IMR-90 (cell line): ENCODE measurements at regions not wholly inside any gene's neighbourhood (a gene's known extent, or its start where the extent isn't known, plus 50 kb on each side); places are given as distances from the start of the nearest gene placed in this dataset.

ENCODE experiments used
- ATAC-seq: fragments of 200-7000 bp; cut with Tn5 transposase; 2 replicates; pipeline ENCODE4 v1.9.1; 2020; ENCODE audit warnings: low read depth, mild to moderate bottlenecking, moderate library complexity
- BruUV-seq: library from RNA; stranded (reverse); fragments of 400-500 nt; replicated peaks from 2 replicates; lab custom pipeline; 2021; lab: Mats Ljungman, UMichigan
- CTCF ChIA-PET: fragments of 300-600 bp; formaldehyde crosslinking; extraction: SDS; loops from one replicate; lab custom pipeline; 2021; ENCODE audit warnings: antibody characterized with exemption; lab: Yijun Ruan, JAX
- POLR2A ChIA-PET: fragments of 300-600 bp; sonication (Branson Sonifier 250); formaldehyde crosslinking; loops from one replicate; lab custom pipeline; 2022; ENCODE audit warnings: antibody characterized with exemption; ENCODE audit not compliant: unreplicated experiment; lab: Charles Lee
- DNase-seq: peaks from one replicate; pipeline ENCODE4 v3.0.0; 2013
- H2AFZ ChIP-seq: replicated peaks from 2 replicates; pipeline ENCODE3; 2013; ENCODE audit warnings: low read length, mild to moderate bottlenecking; ENCODE audit not compliant: poor library complexity
- H2AK5ac ChIP-seq: 2 replicates; pipeline ENCODE4 v1.6.1; 2013; ENCODE audit warnings: low read depth, low read length, inconsistent platforms
- H2AK9ac ChIP-seq: replicated peaks from 2 replicates; pipeline ENCODE3; 2013; ENCODE audit warnings: mild to moderate bottlenecking, low read depth, low read length, moderate library complexity; ENCODE audit not compliant: poor library complexity
- H2BK120ac ChIP-seq: 2 replicates; pipeline ENCODE4 v1.6.1; 2013; ENCODE audit warnings: low read depth, low read length, inconsistent platforms
- H2BK15ac ChIP-seq: 3 replicates; pipeline ENCODE4 v1.6.1; 2013; ENCODE audit warnings: low read depth, low read length, inconsistent platforms
- H2BK20ac ChIP-seq: 2 replicates; pipeline ENCODE4 v1.6.1; 2013; ENCODE audit warnings: low read depth, mild to moderate bottlenecking, inconsistent platforms, low read length, moderate library complexity
- H2BK5ac ChIP-seq: 2 replicates; pipeline ENCODE4 v1.6.1; 2013; ENCODE audit warnings: mild to moderate bottlenecking, low read depth, low read length, inconsistent platforms; ENCODE audit not compliant: poor library complexity, severe bottlenecking
- H3K14ac ChIP-seq: replicated peaks from 2 replicates; pipeline ENCODE4 v1.6.1; 2013; ENCODE audit warnings: low read depth, low read length, inconsistent platforms
- H3K18ac ChIP-seq: 2 replicates; pipeline ENCODE4 v1.6.1; 2013; ENCODE audit warnings: low read depth, low read length, control low read depth
- H3K23ac ChIP-seq: 2 replicates; pipeline ENCODE4 v1.6.1; 2013; ENCODE audit warnings: low read depth, low read length, inconsistent platforms
- H3K27ac ChIP-seq: 2 replicates; pipeline ENCODE4 v1.5.1; 2013; ENCODE audit warnings: mild to moderate bottlenecking, control low read depth, low read length; ENCODE audit not compliant: insufficient read depth
- H3K27me3 ChIP-seq: 2 replicates; pipeline ENCODE4 v1.6.1; 2013; ENCODE audit warnings: low read length; ENCODE audit not compliant: control insufficient read depth, insufficient read depth
- H3K36me3 ChIP-seq: 2 replicates; pipeline ENCODE4 v1.6.1; 2013; ENCODE audit warnings: low read length, mixed read lengths; ENCODE audit not compliant: control insufficient read depth, insufficient read depth
- H3K4ac ChIP-seq: 2 replicates; pipeline ENCODE4 v1.6.1; 2013; ENCODE audit warnings: low read depth, low read length, inconsistent platforms
- H3K4me1 ChIP-seq: 2 replicates; pipeline ENCODE4 v1.6.1; 2013; ENCODE audit warnings: low read length, mixed read lengths; ENCODE audit not compliant: control insufficient read depth, insufficient read depth
- H3K4me2 ChIP-seq: 2 replicates; pipeline ENCODE4 v1.6.1; 2013; ENCODE audit warnings: low read depth, mild to moderate bottlenecking, control low read depth, low read length, moderate library complexity
- H3K4me3 ChIP-seq: 2 replicates; pipeline ENCODE4 v1.5.1; 2013; ENCODE audit warnings: low read depth, mild to moderate bottlenecking, control low read depth, low read length, moderate library complexity; ENCODE audit not compliant: insufficient read depth
- H3K56ac ChIP-seq: 2 replicates; pipeline ENCODE4 v1.6.1; 2013; ENCODE audit warnings: low read length, inconsistent platforms; ENCODE audit not compliant: insufficient read depth; ENCODE audit errors: extremely low read depth
- H3K79me1 ChIP-seq, 2 experiments: 2 replicates each; pipeline ENCODE4 v1.6.1; 2013; ENCODE audit warnings: low read length in 2 of 2, inconsistent platforms in 1 of 2, low read depth in 1 of 2
- H3K9ac ChIP-seq: 2 replicates; pipeline ENCODE4 v1.6.1; 2013; ENCODE audit warnings: low read depth, low read length, control low read depth
- H3K9me1 ChIP-seq: 2 replicates; pipeline ENCODE4 v1.6.1; 2013; ENCODE audit warnings: low read length, inconsistent platforms; ENCODE audit not compliant: insufficient read depth
- H3K9me3 ChIP-seq: 2 replicates; pipeline ENCODE4 v1.6.1; 2013; ENCODE audit warnings: low read length; ENCODE audit not compliant: control insufficient read depth, insufficient read depth
- H4K20me1 ChIP-seq: 2 replicates; pipeline ENCODE4 v1.6.1; 2013; ENCODE audit warnings: low read length, inconsistent platforms; ENCODE audit not compliant: insufficient read depth
- H4K5ac ChIP-seq: 2 replicates; pipeline ENCODE4 v1.6.1; 2013; ENCODE audit warnings: mild to moderate bottlenecking, low read depth, low read length, control low read depth
- H4K8ac ChIP-seq, 2 experiments: 2 replicates each; pipeline ENCODE4 v1.6.1; 2013; ENCODE audit warnings: low read depth in 2 of 2, low read length in 2 of 2, control low read depth in 1 of 2, inconsistent platforms in 1 of 2
- H4K91ac ChIP-seq: 2 replicates; pipeline ENCODE4 v1.6.1; 2013; ENCODE audit warnings: low read depth, low read length, inconsistent platforms; ENCODE audit not compliant: insufficient read depth
- BHLHE40 ChIP-seq: fragments of 150-350 bp; IDR thresholded peaks from 2 replicates; pipeline ENCODE4 v1.6.1; 2016; ENCODE audit warnings: mild to moderate bottlenecking, low read depth, low read length
- CTCF ChIP-seq: conservative IDR thresholded peaks from 2 replicates; pipeline ENCODE4 v1.5.1; 2012; ENCODE audit warnings: mild to moderate bottlenecking, low read depth, low read length, improper control_type of control experiment
- FOS ChIP-seq: fragments of 150-350 bp; IDR thresholded peaks from 2 replicates; pipeline ENCODE4 v1.6.1; 2016; ENCODE audit warnings: low read depth, low read length
- MAZ ChIP-seq: IDR thresholded peaks from 2 replicates; pipeline ENCODE4 v1.6.1; 2012; ENCODE audit warnings: low read depth, mild to moderate bottlenecking, low read length, improper control_type of control experiment, moderate library complexity, borderline replicate concordance
- MXI1 ChIP-seq: IDR thresholded peaks from 2 replicates; pipeline ENCODE4 v1.6.1; 2012; ENCODE audit warnings: low read depth, mild to moderate bottlenecking, low read length, moderate library complexity, borderline replicate concordance
- NFE2L2 ChIP-seq: fragments of 150-350 bp; IDR thresholded peaks from 2 replicates; pipeline ENCODE4 v1.6.1; 2016; ENCODE audit warnings: low read depth, mild to moderate bottlenecking, low read length
- POLR2A ChIP-seq: IDR thresholded peaks from 2 replicates; pipeline ENCODE4 v1.6.1; 2012; ENCODE audit warnings: mild to moderate bottlenecking, low read depth, low read length
- RAD21 ChIP-seq: IDR thresholded peaks from 2 replicates; pipeline ENCODE4 v1.6.1; 2012; ENCODE audit warnings: low read length, improper control_type of control experiment
- RCOR1 ChIP-seq: IDR thresholded peaks from 2 replicates; pipeline ENCODE4 v1.6.1; 2012; ENCODE audit warnings: mild to moderate bottlenecking, low read length, improper control_type of control experiment; ENCODE audit not compliant: insufficient replicate concordance
- RFX5 ChIP-seq: IDR thresholded peaks from 2 replicates; pipeline ENCODE4 v1.8.0; 2012; ENCODE audit warnings: low read depth, mild to moderate bottlenecking, low read length, moderate library complexity
- SMC3 ChIP-seq: fragments of 150-350 bp; IDR thresholded peaks from 2 replicates; pipeline ENCODE4 v1.6.1; 2016; ENCODE audit warnings: low read depth, mild to moderate bottlenecking, antibody characterized with exemption, low read length, moderate library complexity
- dilution Hi-C: fragments of 300-500 bp; cut with HindIII; formaldehyde crosslinking; loops from one replicate; pipeline ENCODE4 v1.14.3; 2018; ENCODE audit warnings: low sequenced_read_pairs; ENCODE audit not compliant: unreplicated experiment
- in situ Hi-C: fragments of 300-500 bp; cut with MboI; formaldehyde crosslinking; loops from 3 replicates; pipeline ENCODE4 v1.14.3; 2019; ENCODE audit warnings: low sequenced_read_pairs, inconsistent platforms, mixed read lengths
- intact Hi-C: fragments of 100-400 bp; cut with micrococcal nuclease; formaldehyde crosslinking; loops from 2 replicates; pipeline ENCODE4 v1.10.0; 2022

DNA sequence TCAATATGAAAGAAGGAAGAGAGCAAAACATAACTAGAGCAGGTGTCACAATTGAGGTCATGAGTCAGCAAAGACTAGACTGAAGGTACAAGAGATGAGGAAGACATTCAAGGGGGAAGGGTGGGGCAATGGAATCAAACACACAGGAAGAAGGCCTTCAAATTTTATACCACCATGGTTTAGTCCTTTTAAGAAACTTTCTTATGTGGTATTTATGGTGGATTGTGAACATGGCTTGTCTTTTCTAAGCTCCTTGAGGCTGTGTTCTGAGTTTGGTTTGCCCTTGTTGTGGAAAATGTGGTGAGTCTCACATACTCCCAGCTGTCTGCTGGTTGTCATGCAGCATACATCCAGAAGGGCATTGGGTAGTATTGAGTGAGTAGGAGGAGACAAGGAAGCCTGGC lies 62.1 kb downstream of the NABP1 start:
- Histone ChIP-seq H3K9me1 (no peaks in the 10 kb centered on the region), H4K8ac (no peak overlapping the region), H3K36me3 (no peaks in the 10 kb centered on the region), H3K27ac (no peak overlapping the region), H3K79me1 (no peaks in the 10 kb centered on the region), H3K18ac (no peak overlapping the region), H3K4me1 (no peaks in the 10 kb centered on the region), H2AK5ac (no peak overlapping the region), H2BK15ac (no peak overlapping the region), H2BK120ac (no peak overlapping the region), H3K9me3 (no peaks in the 10 kb centered on the region), H4K20me1 (no peaks in the 10 kb centered on the region), H3K4ac (no peak overlapping the region), H3K23ac (no peak overlapping the region), H3K14ac (no peak overlapping the region), H3K56ac (no peak overlapping the region), H4K91ac (no peak overlapping the region), H4K5ac (no peak overlapping the region), H3K27me3 (peaks cover 5% of the 10 kb centered on the region), H2AK9ac (no peak overlapping the region), H3K9ac (no peak overlapping the region), H3K4me2 (no peak overlapping the region), H3K4me3 (no peak overlapping the region), H2BK20ac (no peak overlapping the region), H2BK5ac (no peak overlapping the region), H2AFZ (no peak overlapping the region)
- no peak for DNase-seq
- BruUV-seq, result no TSS peak
- ChIA-PET POLR2A (no interaction called here), CTCF (no interaction called here)
- no peak for TF ChIP-seq CTCF
- TF ChIP-seq RAD21, result no peak
- TF ChIP-seq MXI1, result no peak
- TF ChIP-seq BHLHE40, result no peak
- no peak for TF ChIP-seq RFX5
- no peak for TF ChIP-seq SMC3
- TF ChIP-seq POLR2A, result no peak
- TF ChIP-seq FOS, result no peak
- TF ChIP-seq MAZ, result no peak
- TF ChIP-seq RCOR1, result no peak
- no peak for TF ChIP-seq NFE2L2
- dilution Hi-C loops, result no loop called here
- intact Hi-C loops, result no loop called here
- ATAC-seq, result no peak
- in situ Hi-C loops, result no loop called here
